T-cell (primary cell): ENCODE measurements at regions not wholly inside any gene's neighbourhood (a gene's known extent, or its start where the extent isn't known, plus 50 kb on each side); places are given as distances from the start of the nearest gene placed in this dataset.

Experiments used
- ATAC-seq, 4 experiments: fragments of 200-7000 bp in 3 of 4; fragments of 150-1000 bp in 1 of 4; cut with Tn5 transposase; replicated peaks in 1 of 4; 1 replicate in 3 of 4; 2 replicates in 1 of 4; pipeline ENCODE4 v1.10.0; 2021; ENCODE audit warnings: moderate library complexity in 3 of 4, mild to moderate bottlenecking in 2 of 4, moderate number of reproducible peaks in 1 of 4
- CTCF ChIA-PET, 2 donors: fragments of 300-600 bp; sonication (Branson Sonifier 250); formaldehyde crosslinking; loops; one replicate each; lab custom pipeline; 2022; ENCODE audit warnings: antibody characterized with exemption in 2 of 2; lab: Charles Lee
- POLR2A ChIA-PET, 2 donors: fragments of 300-600 bp; sonication (Branson Sonifier 250); formaldehyde crosslinking; loops; one replicate each; lab custom pipeline; 2022; ENCODE audit warnings: antibody characterized with exemption in 2 of 2; lab: Charles Lee
- DNase-seq, 35 experiments: peaks; one replicate each; pipeline versions ENCODE4 v3.0.0 to v3.0.0-alpha.2; 2013 to 2023
- H3K27ac ChIP-seq: one replicate; pipeline ENCODE4 v1.5.1; 2013; ENCODE audit warnings: low read length
- H3K27me3 ChIP-seq, 2 experiments: replicated peaks in 1 of 2; 1 replicate in 1 of 2; 2 replicates in 1 of 2; pipeline versions ENCODE4 v1.6.1 to v1.7.0; 2013; ENCODE audit warnings: low read length in 1 of 2, mixed read lengths in 1 of 2; ENCODE audit not compliant: control insufficient read depth in 2 of 2, insufficient read depth in 2 of 2; ENCODE audit errors: extremely low read depth in 1 of 2
- H3K36me3 ChIP-seq, 2 donors: 1 replicate in 1 of 2; 2 replicates in 1 of 2; pipeline versions ENCODE4 v1.6.1 to v1.7.0; 2013; ENCODE audit warnings: low read length in 1 of 2; ENCODE audit not compliant: control insufficient read depth in 2 of 2, insufficient read depth in 1 of 2; ENCODE audit errors: extremely low read depth in 1 of 2
- H3K4me1 ChIP-seq, 2 experiments: 1 replicate in 1 of 2; 2 replicates in 1 of 2; pipeline versions ENCODE4 v1.6.1 to v1.7.0; 2013; ENCODE audit warnings: low read length in 2 of 2, mixed read lengths in 1 of 2; ENCODE audit not compliant: insufficient read depth in 2 of 2, control insufficient read depth in 1 of 2; ENCODE audit errors: extremely low read depth in 1 of 2
- H3K4me3 ChIP-seq, 2 donors: 1 replicate in 1 of 2; 2 replicates in 1 of 2; pipeline versions ENCODE4 v1.5.1 to v1.7.0; 2013; ENCODE audit warnings: mild to moderate bottlenecking in 2 of 2, low read length in 1 of 2, moderate library complexity in 1 of 2; ENCODE audit not compliant: control insufficient read depth in 1 of 2; ENCODE audit errors: extremely low read depth in 1 of 2
- H3K9me3 ChIP-seq: 2 replicates; pipeline ENCODE4 v1.7.0; 2013
- H3K27ac Mint-ChIP-seq, 2 donors: one replicate each; pipeline ENCODE4 v1.8.0; 2020 to 2021; ENCODE audit warnings: mild to moderate bottlenecking in 2 of 2, mixed read lengths in 2 of 2
- H3K27me3 Mint-ChIP-seq, 2 donors: one replicate each; pipeline ENCODE4 v1.8.0; 2021 to 2022; ENCODE audit warnings: mixed read lengths in 2 of 2
- H3K36me3 Mint-ChIP-seq: one replicate; pipeline ENCODE4 v1.8.0; 2021; ENCODE audit warnings: mixed read lengths
- H3K4me1 Mint-ChIP-seq, 3 donors: one replicate each; pipeline ENCODE4 v1.8.0; 2020 to 2022; ENCODE audit warnings: mixed read lengths in 3 of 3, mild to moderate bottlenecking in 1 of 3
- H3K4me3 Mint-ChIP-seq, 3 donors: one replicate each; pipeline ENCODE4 v1.8.0; 2020 to 2022; ENCODE audit warnings: mild to moderate bottlenecking in 3 of 3, mixed read lengths in 3 of 3, moderate library complexity in 3 of 3
- H3K9me3 Mint-ChIP-seq, 3 donors: one replicate each; pipeline ENCODE4 v1.8.0; 2020 to 2022; ENCODE audit warnings: mixed read lengths in 3 of 3
- WGBS: methylation state at CpG from one replicate; pipeline ENCODE4 v1.1.5; 2013; ENCODE audit warnings: missing lambda C conversion rate; ENCODE audit not compliant: insufficient coverage; 5-methylcytosine and 5-hydroxymethylcytosine counted together

DNA sequence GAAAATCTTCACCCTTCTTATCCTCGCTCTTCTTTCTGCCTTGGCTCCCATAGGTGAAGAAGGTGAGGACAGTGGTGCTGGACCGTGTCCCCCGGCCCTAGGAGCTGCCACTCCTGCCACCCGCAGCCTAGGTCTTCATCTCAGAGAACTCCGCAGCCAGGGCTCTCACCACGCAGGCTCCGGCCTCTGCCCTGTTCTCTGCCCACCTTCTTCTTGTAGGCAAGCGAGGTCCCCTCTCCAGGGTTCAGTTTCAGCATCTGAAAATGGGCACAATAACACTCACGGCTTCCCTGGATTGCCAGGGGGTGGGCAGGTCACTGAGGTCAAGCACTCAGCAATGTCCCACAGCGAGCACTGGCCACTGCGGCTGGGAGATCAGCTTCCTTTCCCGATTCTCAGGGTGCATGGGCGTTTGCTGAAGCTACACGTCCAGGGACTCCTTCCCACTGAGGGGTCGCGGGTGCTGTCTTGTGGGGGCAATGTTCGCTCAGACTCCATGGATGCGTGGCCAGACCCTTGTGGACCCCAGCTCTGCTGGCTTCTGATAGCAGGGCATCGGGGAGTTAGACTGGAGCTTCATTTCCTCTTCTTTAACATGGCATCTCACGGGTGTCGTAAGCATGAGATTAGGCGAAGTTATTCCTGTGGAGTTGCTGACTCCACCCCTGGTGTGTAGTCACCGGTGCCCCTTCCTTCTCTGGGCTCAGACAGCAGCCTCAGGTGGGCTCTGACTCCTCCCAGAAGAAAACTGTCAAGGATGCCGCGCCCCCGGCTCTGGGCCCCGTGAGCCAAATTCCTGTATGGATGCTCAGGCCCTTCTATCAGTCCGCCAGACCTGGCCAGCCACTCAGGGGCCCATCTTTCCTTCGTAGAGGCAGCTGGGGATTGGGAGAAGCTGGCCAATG, 145.1 kb upstream of the IRX2 start:
- DNase-seq (no peak), ATAC-seq (no peak)
- Mint-ChIP-seq H3K9me3 (peaks cover 0 to 4% (median 4%) of the 10 kb centered on the region in 3 donors), H3K36me3 (no peaks in the 10 kb centered on the region), H3K4me3 (no peak overlapping the region), H3K27ac (no peak overlapping the region), H3K4me1 (no peaks in the 10 kb centered on the region), H3K27me3 (no peaks in the 10 kb centered on the region)
- H3K27ac ChIP-seq = no peak overlapping the region
- no peaks in the 10 kb centered on the region for H3K9me3 ChIP-seq
- H3K27me3 ChIP-seq = peaks cover 0 to 2% of the 10 kb centered on the region in 2 experiments
- POLR2A ChIA-PET = no interaction called here
- 78% methylated on average over 28 of the region's 29 CpGs for WGBS
- CTCF ChIA-PET = no interaction called here
- H3K4me1 ChIP-seq = no peaks in the 10 kb centered on the region
- H3K36me3 ChIP-seq = no peaks in the 10 kb centered on the region
- H3K4me3 ChIP-seq = no peak overlapping the region

DNA sequence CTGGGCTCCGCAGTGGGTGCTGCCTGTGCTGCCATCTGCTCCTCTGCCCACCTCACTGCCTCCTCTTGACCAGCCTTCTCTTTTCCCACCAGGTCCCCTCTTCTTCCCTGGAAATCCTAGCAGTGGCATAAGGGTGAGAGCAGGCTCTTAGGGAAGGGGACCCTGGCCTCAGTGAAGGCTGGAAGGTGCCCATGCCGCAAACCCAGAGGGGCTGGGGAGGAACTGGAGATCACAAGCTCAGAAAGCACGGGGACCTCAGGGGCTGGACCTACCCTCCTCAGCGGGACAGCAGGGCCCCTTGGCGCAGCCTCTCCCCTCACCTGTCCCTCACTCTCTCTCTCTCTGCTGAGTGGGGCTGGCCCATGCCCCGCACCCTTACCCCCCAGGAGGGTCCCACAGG, 144.4 kb upstream of the IRX2 start:
- DNase-seq = no peak
- peaks cover under 1 to 4% (median 1%) of the 10 kb centered on the region in 3 donors for H3K9me3 Mint-ChIP-seq
- H3K4me1 Mint-ChIP-seq = no peaks in the 10 kb centered on the region
- H3K27me3 Mint-ChIP-seq = no peaks in the 10 kb centered on the region
- peaks cover 0 to 2% of the 10 kb centered on the region in 2 experiments for H3K27me3 ChIP-seq
- no peak overlapping the region for H3K27ac Mint-ChIP-seq
- no CpG with 5 or more reads among the region's 6 CpGs for WGBS
- no peak for ATAC-seq
- H3K4me3 ChIP-seq = no peak overlapping the region
- no peak overlapping the region for H3K27ac ChIP-seq
- no peak overlapping the region for H3K4me3 Mint-ChIP-seq
- no peaks in the 10 kb centered on the region for H3K36me3 ChIP-seq
- H3K9me3 ChIP-seq = no peaks in the 10 kb centered on the region
- CTCF ChIA-PET = no interaction called here
- POLR2A ChIA-PET = no interaction called here
- H3K36me3 Mint-ChIP-seq = no peaks in the 10 kb centered on the region
- H3K4me1 ChIP-seq = no peaks in the 10 kb centered on the region

GRCh38 chr5:2895196-2895595, 143.7 kb upstream of the IRX2 start:
- H3K9me3 Mint-ChIP-seq = peaks cover 3 to 8% (median 4%) of the 10 kb centered on the region in 3 donors
- no peaks in the 10 kb centered on the region for H3K9me3 ChIP-seq
- no peak for DNase-seq
- POLR2A ChIA-PET = no interaction called here
- H3K36me3 Mint-ChIP-seq = no peaks in the 10 kb centered on the region
- no peaks in the 10 kb centered on the region for H3K4me1 Mint-ChIP-seq
- no peak overlapping the region for H3K4me3 Mint-ChIP-seq
- no peaks in the 10 kb centered on the region for H3K4me1 ChIP-seq
- 77% methylated on average over 4 of the region's 9 CpGs for WGBS
- no peaks in the 10 kb centered on the region for H3K36me3 ChIP-seq
- H3K4me3 ChIP-seq = no peak overlapping the region
- CTCF ChIA-PET = no interaction called here
- H3K27ac Mint-ChIP-seq = no peak overlapping the region
- H3K27ac ChIP-seq = no peak overlapping the region
- peaks cover 0 to 2% of the 10 kb centered on the region in 2 experiments for H3K27me3 ChIP-seq
- no peak for ATAC-seq
- no peaks in the 10 kb centered on the region for H3K27me3 Mint-ChIP-seq

GRCh38 chr5:2894736-2895135, 143.3 kb upstream of the IRX2 start:
- DNase-seq (no peak), ATAC-seq (no peak)
- Mint-ChIP-seq H3K9me3 (peaks cover 3 to 8% (median 4%) of the 10 kb centered on the region in 3 donors), H3K27me3 (no peaks in the 10 kb centered on the region), H3K4me1 (no peaks in the 10 kb centered on the region), H3K36me3 (no peaks in the 10 kb centered on the region), H3K27ac (no peak overlapping the region), H3K4me3 (no peak overlapping the region)
- CTCF ChIA-PET = no interaction called here
- H3K4me1 ChIP-seq = no peaks in the 10 kb centered on the region
- peaks cover 0 to 2% of the 10 kb centered on the region in 2 experiments for H3K27me3 ChIP-seq
- POLR2A ChIA-PET = no interaction called here
- 69% methylated on average over 9 of the region's 11 CpGs for WGBS
- no peaks in the 10 kb centered on the region for H3K36me3 ChIP-seq
- no peak overlapping the region for H3K4me3 ChIP-seq
- H3K27ac ChIP-seq = no peak overlapping the region
- no peaks in the 10 kb centered on the region for H3K9me3 ChIP-seq

DNA sequence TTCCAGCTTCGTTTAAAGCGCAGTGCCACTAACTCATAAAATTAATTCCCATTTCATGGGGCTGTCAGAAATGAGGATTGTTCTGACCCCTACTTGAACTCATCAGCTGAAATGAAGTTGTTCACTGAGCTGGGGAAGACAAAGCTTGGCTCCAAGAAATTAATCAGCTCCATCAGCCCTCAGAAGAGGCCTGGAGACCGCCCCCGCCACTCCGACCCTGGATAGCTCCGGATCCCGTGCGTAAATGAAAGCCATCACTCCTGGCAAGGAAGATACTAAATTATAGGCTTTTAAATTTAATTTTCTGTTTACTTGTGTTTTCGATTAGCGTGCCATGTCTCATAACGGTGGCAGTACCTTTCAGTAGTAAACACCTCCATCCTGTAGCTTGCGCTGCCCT, 142.8 kb upstream of the IRX2 start:
- Mint-ChIP-seq H3K27ac (no peak overlapping the region), H3K4me3 (no peak overlapping the region), H3K27me3 (no peaks in the 10 kb centered on the region), H3K9me3 (peaks cover 3 to 8% (median 4%) of the 10 kb centered on the region in 3 donors), H3K4me1 (no peaks in the 10 kb centered on the region), H3K36me3 (no peaks in the 10 kb centered on the region)
- CTCF ChIA-PET = no interaction called here
- peaks cover 0 to 2% of the 10 kb centered on the region in 2 experiments for H3K27me3 ChIP-seq
- no peaks in the 10 kb centered on the region for H3K4me1 ChIP-seq
- no peak overlapping the region for H3K27ac ChIP-seq
- ATAC-seq (no peak), DNase-seq (no peak)
- POLR2A ChIA-PET = no interaction called here
- WGBS = 93% methylated on average over 3 of the region's 12 CpGs
- H3K4me3 ChIP-seq = no peak overlapping the region
- no peaks in the 10 kb centered on the region for H3K9me3 ChIP-seq
- H3K36me3 ChIP-seq = no peaks in the 10 kb centered on the region

GRCh38 chr5:2892466-2893000, 141.1 kb upstream of the IRX2 start:
- H3K27me3 Mint-ChIP-seq = no peaks in the 10 kb centered on the region
- H3K27ac Mint-ChIP-seq = no peak overlapping the region
- DNase-seq (no peak), ATAC-seq (no peak)
- no peak overlapping the region for H3K4me3 Mint-ChIP-seq
- Histone ChIP-seq H3K4me1 (no peaks in the 10 kb centered on the region), H3K9me3 (no peaks in the 10 kb centered on the region), H3K27me3 (peaks cover 0 to 2% of the 10 kb centered on the region in 2 experiments), H3K4me3 (no peak overlapping the region), H3K36me3 (no peaks in the 10 kb centered on the region), H3K27ac (no peak overlapping the region)
- peaks cover 3 to 8% (median 4%) of the 10 kb centered on the region in 3 donors for H3K9me3 Mint-ChIP-seq
- ChIA-PET POLR2A (no interaction called here), CTCF (no interaction called here)
- H3K4me1 Mint-ChIP-seq = no peaks in the 10 kb centered on the region
- WGBS = 83% methylated on average over 6 of the region's 8 CpGs
- H3K36me3 Mint-ChIP-seq = no peaks in the 10 kb centered on the region
